CD14-positive monocyte (primary cell): ENCODE measurements at regions not wholly inside any gene's neighbourhood (a gene's known extent, or its start where the extent isn't known, plus 50 kb on each side); places are given as distances from the start of the nearest gene placed in this dataset.

Experiments
- DNase-seq, 3 donors: peaks; one replicate each; pipeline ENCODE4 v3.0.0-alpha.2; 2011 to 2022
- H2AFZ ChIP-seq: 2 replicates; pipeline ENCODE4 v1.6.0; 2012; ENCODE audit warnings: mild to moderate bottlenecking, low read depth, low read length, inconsistent platforms; ENCODE audit not compliant: insufficient read depth, poor library complexity, severe bottlenecking
- H3K27ac ChIP-seq, 2 donors: 1 replicate in 1 of 2; 2 replicates in 1 of 2; pipeline ENCODE4 v1.5.1; 2012 to 2013; ENCODE audit warnings: low read length in 2 of 2, control low read depth in 1 of 2, inconsistent platforms in 1 of 2, low read depth in 1 of 2, mild to moderate bottlenecking in 1 of 2
- H3K27me3 ChIP-seq, 2 donors: one replicate each; pipeline versions ENCODE4 v1.6.0 to v1.6.1; 2011 to 2013; ENCODE audit warnings: low read length in 2 of 2; ENCODE audit not compliant: control insufficient read depth in 2 of 2, insufficient read depth in 2 of 2
- H3K36me3 ChIP-seq, 2 donors: replicated peaks in 1 of 2; 1 replicate in 1 of 2; 2 replicates in 1 of 2; pipeline versions ENCODE4 v1.5.1 to v1.6.1; 2012 to 2013; ENCODE audit warnings: low read length in 2 of 2, control low read depth in 1 of 2, inconsistent platforms in 1 of 2, mild to moderate bottlenecking in 1 of 2; ENCODE audit not compliant: insufficient read depth in 2 of 2, control insufficient read depth in 1 of 2
- H3K4me1 ChIP-seq, 2 donors: 1 replicate in 1 of 2; 2 replicates in 1 of 2; pipeline versions ENCODE4 v1.5.1 to v1.6.1; 2012 to 2013; ENCODE audit warnings: low read length in 2 of 2, control low read depth in 1 of 2, inconsistent platforms in 1 of 2, mild to moderate bottlenecking in 1 of 2, moderate library complexity in 1 of 2; ENCODE audit not compliant: insufficient read depth in 2 of 2, control insufficient read depth in 1 of 2
- H3K4me2 ChIP-seq: replicated peaks from 2 replicates; pipeline ENCODE3; 2012; ENCODE audit warnings: low read length, moderate library complexity, mild to moderate bottlenecking; ENCODE audit not compliant: poor library complexity, severe bottlenecking; ENCODE audit errors: extremely low read depth
- H3K4me3 ChIP-seq, 3 experiments: fragments of 200-600 bp in 1 of 3; sonication (generic) in 1 of 3; replicated peaks in 1 of 3; 1 replicate in 2 of 3; 2 replicates in 1 of 3; pipeline ENCODE4 v1.5.1; 2011 to 2013; ENCODE audit warnings: low read length in 3 of 3, mild to moderate bottlenecking in 3 of 3, control low read depth in 2 of 3, low read depth in 2 of 3, inconsistent platforms in 1 of 3, moderate library complexity in 1 of 3
- H3K79me2 ChIP-seq: 2 replicates; pipeline ENCODE4 v1.6.0; 2012; ENCODE audit warnings: mild to moderate bottlenecking, control low read depth, inconsistent platforms, low read length, moderate library complexity; ENCODE audit not compliant: insufficient read depth
- H3K9ac ChIP-seq: 2 replicates; pipeline ENCODE4 v1.6.0; 2017; ENCODE audit warnings: low read length, mild to moderate bottlenecking; ENCODE audit not compliant: insufficient read depth, poor library complexity, severe bottlenecking
- H3K9me3 ChIP-seq, 2 donors: replicated peaks in 1 of 2; 1 replicate in 1 of 2; 2 replicates in 1 of 2; pipeline versions ENCODE4 v1.5.1 to v1.6.1; 2012 to 2013; ENCODE audit warnings: low read length in 2 of 2, control low read depth in 1 of 2; ENCODE audit not compliant: control insufficient read depth in 1 of 2, insufficient read depth in 1 of 2
- H4K20me1 ChIP-seq: 2 replicates; pipeline ENCODE4 v1.6.0; 2012; ENCODE audit warnings: mild to moderate bottlenecking, low read length, control low read depth, moderate library complexity; ENCODE audit not compliant: insufficient read depth
- H3K27ac Mint-ChIP-seq, 7 donors: one replicate each; pipeline ENCODE4 v1.8.0; 2020; ENCODE audit warnings: mild to moderate bottlenecking in 7 of 7, mixed read lengths in 7 of 7, moderate library complexity in 6 of 7, inconsistent platforms in 2 of 7
- H3K27me3 Mint-ChIP-seq, 3 donors: one replicate each; pipeline ENCODE4 v1.8.0; 2021 to 2022; ENCODE audit warnings: low read depth in 3 of 3, mild to moderate bottlenecking in 3 of 3, mixed read lengths in 3 of 3, moderate library complexity in 3 of 3, inconsistent platforms in 1 of 3
- H3K36me3 Mint-ChIP-seq, 2 donors: one replicate each; pipeline ENCODE4 v1.8.0; 2020; ENCODE audit warnings: mixed read lengths in 2 of 2, inconsistent platforms in 1 of 2, mild to moderate bottlenecking in 1 of 2
- H3K4me1 Mint-ChIP-seq: one replicate; pipeline ENCODE4 v1.8.0; 2020; ENCODE audit warnings: mild to moderate bottlenecking, mixed read lengths
- H3K4me3 Mint-ChIP-seq, 2 donors: one replicate each; pipeline ENCODE4 v1.8.0; 2020; ENCODE audit warnings: mild to moderate bottlenecking in 2 of 2, mixed read lengths in 2 of 2, moderate library complexity in 1 of 2
- H3K9me3 Mint-ChIP-seq, 7 donors: one replicate each; pipeline ENCODE4 v1.8.0; 2020 to 2022; ENCODE audit warnings: mixed read lengths in 7 of 7, mild to moderate bottlenecking in 6 of 7, moderate library complexity in 6 of 7, inconsistent platforms in 2 of 7
- WGBS: methylation state at CpG from one replicate; pipeline ENCODE4 v1.1.5; 2013; ENCODE audit warnings: missing lambda C conversion rate; ENCODE audit not compliant: insufficient coverage; 5-methylcytosine and 5-hydroxymethylcytosine counted together
- intact Hi-C, 2 donors: fragments of 100-400 bp; cut with micrococcal nuclease; formaldehyde crosslinking; loops; one replicate each; pipeline versions ENCODE4 v1.15.0 to v1.15.1; 2023
- TF ChIP-seq, protein P1 (sequence below): fragments of 200-600 bp; IDR thresholded peaks from one replicate; pipeline ENCODE4 v1.8.0; 2022; ENCODE audit warnings: antibody characterized with exemption, mild to moderate bottlenecking

DNA sequence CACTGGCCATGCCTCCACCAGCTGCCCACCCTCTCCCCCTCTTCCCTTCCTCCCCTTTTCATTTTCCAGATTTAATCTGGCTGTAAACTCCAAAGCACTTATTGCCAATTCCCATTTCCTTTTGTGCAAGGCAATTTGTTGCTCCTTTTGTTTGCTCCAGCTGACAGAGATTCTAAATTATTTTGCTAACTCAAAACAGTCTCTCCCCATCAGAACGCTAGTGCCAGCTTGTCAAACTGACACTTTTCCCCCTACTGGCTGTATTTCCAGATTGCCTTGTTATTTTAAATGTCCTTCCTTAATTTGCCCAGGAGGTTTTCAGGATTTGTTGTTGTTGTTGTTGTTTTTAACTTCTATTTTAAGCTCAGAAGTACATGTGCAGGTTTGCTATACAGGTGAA is 57.0 kb upstream of the PAK1 start:
- no peak overlapping the region for H3K9ac ChIP-seq
- no peaks in the 10 kb centered on the region for H4K20me1 ChIP-seq
- H3K36me3 ChIP-seq, result no peaks in the 10 kb centered on the region
- no CpG with 5 or more reads among the region's 1 CpG for WGBS
- no peak for DNase-seq
- H3K27ac ChIP-seq, result no peak overlapping the region
- H3K27me3 ChIP-seq, result no peaks in the 10 kb centered on the region
- intact Hi-C loops, result no loop called here
- Mint-ChIP-seq H3K36me3 (no peaks in the 10 kb centered on the region), H3K27me3 (peaks cover under 1 to 6% (median 1%) of the 10 kb centered on the region in 3 donors), H3K27ac (no peak overlapping the region), H3K9me3 (no peaks in the 10 kb centered on the region), H3K4me1 (no peaks in the 10 kb centered on the region), H3K4me3 (no peak overlapping the region)
- no peaks in the 10 kb centered on the region for H3K4me1 ChIP-seq
- TF ChIP-seq, protein P1, sequence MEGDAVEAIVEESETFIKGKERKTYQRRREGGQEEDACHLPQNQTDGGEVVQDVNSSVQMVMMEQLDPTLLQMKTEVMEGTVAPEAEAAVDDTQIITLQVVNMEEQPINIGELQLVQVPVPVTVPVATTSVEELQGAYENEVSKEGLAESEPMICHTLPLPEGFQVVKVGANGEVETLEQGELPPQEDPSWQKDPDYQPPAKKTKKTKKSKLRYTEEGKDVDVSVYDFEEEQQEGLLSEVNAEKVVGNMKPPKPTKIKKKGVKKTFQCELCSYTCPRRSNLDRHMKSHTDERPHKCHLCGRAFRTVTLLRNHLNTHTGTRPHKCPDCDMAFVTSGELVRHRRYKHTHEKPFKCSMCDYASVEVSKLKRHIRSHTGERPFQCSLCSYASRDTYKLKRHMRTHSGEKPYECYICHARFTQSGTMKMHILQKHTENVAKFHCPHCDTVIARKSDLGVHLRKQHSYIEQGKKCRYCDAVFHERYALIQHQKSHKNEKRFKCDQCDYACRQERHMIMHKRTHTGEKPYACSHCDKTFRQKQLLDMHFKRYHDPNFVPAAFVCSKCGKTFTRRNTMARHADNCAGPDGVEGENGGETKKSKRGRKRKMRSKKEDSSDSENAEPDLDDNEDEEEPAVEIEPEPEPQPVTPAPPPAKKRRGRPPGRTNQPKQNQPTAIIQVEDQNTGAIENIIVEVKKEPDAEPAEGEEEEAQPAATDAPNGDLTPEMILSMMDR, result no peak
- H3K79me2 ChIP-seq, result no peaks in the 10 kb centered on the region
- no peak overlapping the region for H3K4me2 ChIP-seq
- no peak overlapping the region for H2AFZ ChIP-seq
- H3K4me3 ChIP-seq, result no peak overlapping the region
- no peaks in the 10 kb centered on the region for H3K9me3 ChIP-seq

DNA sequence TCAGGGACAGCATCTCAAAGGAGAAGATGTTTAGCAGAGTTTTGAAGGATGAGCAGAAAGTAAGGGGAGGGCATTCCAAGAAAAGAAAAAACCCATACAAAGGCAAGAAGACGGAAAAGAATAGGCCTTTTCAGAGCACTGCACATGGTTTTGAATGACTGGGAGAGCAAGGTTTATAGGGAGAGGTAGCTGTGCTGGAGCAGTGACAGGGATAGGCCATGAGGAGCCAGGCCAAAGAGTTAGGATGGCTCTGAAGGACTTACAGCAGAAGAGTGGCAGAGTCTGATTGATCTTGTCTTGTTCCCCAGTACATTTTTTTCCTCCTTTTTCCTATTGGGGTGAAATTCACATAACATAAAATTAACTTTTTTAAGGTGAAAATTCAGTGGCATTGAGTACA is 55.8 kb upstream of the PAK1 start:
- DNase-seq, result no peak
- intact Hi-C loops, result no loop called here
- no peaks in the 10 kb centered on the region for H3K4me1 Mint-ChIP-seq
- Histone ChIP-seq H3K4me2 (no peak overlapping the region), H3K4me3 (no peak overlapping the region), H3K27ac (no peak overlapping the region), H3K9ac (no peak overlapping the region), H3K4me1 (no peaks in the 10 kb centered on the region), H4K20me1 (no peaks in the 10 kb centered on the region), H2AFZ (peak overlapping the region; percentile 25), H3K9me3 (no peaks in the 10 kb centered on the region), H3K79me2 (no peaks in the 10 kb centered on the region), H3K36me3 (no peaks in the 10 kb centered on the region), H3K27me3 (no peaks in the 10 kb centered on the region)
- no peak overlapping the region for H3K4me3 Mint-ChIP-seq
- no peaks in the 10 kb centered on the region for H3K36me3 Mint-ChIP-seq
- H3K9me3 Mint-ChIP-seq, result no peaks in the 10 kb centered on the region
- peaks cover 1 to 6% (median 2%) of the 10 kb centered on the region in 3 donors for H3K27me3 Mint-ChIP-seq
- no peak overlapping the region for H3K27ac Mint-ChIP-seq
- 100% methylated on average over 1 of the region's 1 CpG for WGBS
- TF ChIP-seq, protein P1, result no peak
